Lower leg skin (tissue), 3 donors: ENCODE measurements at regions not wholly inside any gene's neighbourhood (a gene's known extent, or its start where the extent isn't known, plus 50 kb on each side); places are given as distances from the start of the nearest gene placed in this dataset.

Source experiments
- POLR2A ChIP-seq, 2 donors: fragments of 450-650 bp; IDR thresholded peaks; one replicate each; pipeline ENCODE4 v1.6.1; 2016 to 2017; ENCODE audit warnings: antibody characterized with exemption in 2 of 2, mild to moderate bottlenecking in 1 of 2, moderate library complexity in 1 of 2
- TF ChIP-seq, protein P1 (sequence below), 3 donors: fragments of 450-650 bp; IDR thresholded peaks; one replicate each; pipeline ENCODE4 v1.5.1; 2016; ENCODE audit warnings: antibody characterized with exemption in 3 of 3, mild to moderate bottlenecking in 3 of 3, moderate library complexity in 2 of 3

DNA sequence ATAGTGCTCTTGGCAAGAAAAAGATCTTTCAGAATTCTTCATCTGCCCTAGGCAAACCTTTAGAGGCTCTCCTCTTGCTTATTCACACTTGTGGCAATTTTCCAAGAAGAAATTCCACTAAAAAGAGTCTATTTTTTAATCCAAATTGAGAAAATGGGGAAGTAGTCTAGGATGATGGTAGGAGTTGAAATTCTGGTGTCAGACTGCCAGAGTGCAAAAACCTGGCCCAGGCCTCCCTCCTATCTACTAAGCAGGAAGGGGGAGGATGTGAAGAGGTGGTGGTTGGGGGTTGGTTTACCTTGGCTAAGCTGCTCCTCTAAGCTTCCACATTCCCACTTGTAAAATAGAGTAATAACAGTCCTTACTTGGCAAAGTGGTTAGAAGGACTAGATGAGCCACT is 120.6 kb upstream of the KCNJ15 start:
- TF ChIP-seq, protein P1, sequence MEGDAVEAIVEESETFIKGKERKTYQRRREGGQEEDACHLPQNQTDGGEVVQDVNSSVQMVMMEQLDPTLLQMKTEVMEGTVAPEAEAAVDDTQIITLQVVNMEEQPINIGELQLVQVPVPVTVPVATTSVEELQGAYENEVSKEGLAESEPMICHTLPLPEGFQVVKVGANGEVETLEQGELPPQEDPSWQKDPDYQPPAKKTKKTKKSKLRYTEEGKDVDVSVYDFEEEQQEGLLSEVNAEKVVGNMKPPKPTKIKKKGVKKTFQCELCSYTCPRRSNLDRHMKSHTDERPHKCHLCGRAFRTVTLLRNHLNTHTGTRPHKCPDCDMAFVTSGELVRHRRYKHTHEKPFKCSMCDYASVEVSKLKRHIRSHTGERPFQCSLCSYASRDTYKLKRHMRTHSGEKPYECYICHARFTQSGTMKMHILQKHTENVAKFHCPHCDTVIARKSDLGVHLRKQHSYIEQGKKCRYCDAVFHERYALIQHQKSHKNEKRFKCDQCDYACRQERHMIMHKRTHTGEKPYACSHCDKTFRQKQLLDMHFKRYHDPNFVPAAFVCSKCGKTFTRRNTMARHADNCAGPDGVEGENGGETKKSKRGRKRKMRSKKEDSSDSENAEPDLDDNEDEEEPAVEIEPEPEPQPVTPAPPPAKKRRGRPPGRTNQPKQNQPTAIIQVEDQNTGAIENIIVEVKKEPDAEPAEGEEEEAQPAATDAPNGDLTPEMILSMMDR (IDR thresholded peaks at IDR 0.05), result no peak
- TF ChIP-seq POLR2A (IDR thresholded peaks at IDR 0.05), result no peak
